Fibroblast of peridontal ligament (primary cell): ENCODE measurements at regions not wholly inside any gene's neighbourhood (a gene's known extent, or its start where the extent isn't known, plus 50 kb on each side); places are given as distances from the start of the nearest gene placed in this dataset.
"Not testable (repeated sequence)": the region's sequence is repeated elsewhere in the genome, so short reads cannot be mapped to it uniquely, and the experiment has no call there.

ENCODE experiments used
- DNase-seq: peaks from one replicate; pipeline ENCODE4 v3.0.0-alpha.2; 2010; ENCODE audit errors: extremely low read depth

- no peak for DNase-seq
Measured at GRCh38 chr10:86579883-86580520, 58.4 kb upstream of the WAPL start.

DNA sequence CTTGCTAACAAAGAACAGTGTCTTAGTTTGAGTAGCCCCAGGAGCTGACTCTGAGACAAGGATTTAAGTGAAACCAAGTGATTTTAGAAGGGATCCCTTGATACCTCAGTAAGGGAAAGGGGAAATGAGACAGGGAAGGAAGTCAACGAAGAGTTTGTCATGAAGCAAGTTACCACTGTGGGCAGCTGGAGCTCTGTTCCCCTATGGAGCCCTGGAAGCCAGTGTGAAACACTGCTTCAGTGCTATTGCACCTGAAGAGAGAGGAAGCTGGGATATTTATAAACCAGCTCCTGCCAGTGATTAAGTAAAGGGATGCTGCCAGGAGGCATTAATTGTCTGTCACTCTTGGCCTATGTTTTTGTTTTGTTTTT lies 58.9 kb upstream of the WAPL start:
- DNase-seq, result no peak

- DNase-seq, result no peak
Measured at GRCh38 chr10:86583983-86584382, 62.4 kb upstream of the WAPL start.

DNA sequence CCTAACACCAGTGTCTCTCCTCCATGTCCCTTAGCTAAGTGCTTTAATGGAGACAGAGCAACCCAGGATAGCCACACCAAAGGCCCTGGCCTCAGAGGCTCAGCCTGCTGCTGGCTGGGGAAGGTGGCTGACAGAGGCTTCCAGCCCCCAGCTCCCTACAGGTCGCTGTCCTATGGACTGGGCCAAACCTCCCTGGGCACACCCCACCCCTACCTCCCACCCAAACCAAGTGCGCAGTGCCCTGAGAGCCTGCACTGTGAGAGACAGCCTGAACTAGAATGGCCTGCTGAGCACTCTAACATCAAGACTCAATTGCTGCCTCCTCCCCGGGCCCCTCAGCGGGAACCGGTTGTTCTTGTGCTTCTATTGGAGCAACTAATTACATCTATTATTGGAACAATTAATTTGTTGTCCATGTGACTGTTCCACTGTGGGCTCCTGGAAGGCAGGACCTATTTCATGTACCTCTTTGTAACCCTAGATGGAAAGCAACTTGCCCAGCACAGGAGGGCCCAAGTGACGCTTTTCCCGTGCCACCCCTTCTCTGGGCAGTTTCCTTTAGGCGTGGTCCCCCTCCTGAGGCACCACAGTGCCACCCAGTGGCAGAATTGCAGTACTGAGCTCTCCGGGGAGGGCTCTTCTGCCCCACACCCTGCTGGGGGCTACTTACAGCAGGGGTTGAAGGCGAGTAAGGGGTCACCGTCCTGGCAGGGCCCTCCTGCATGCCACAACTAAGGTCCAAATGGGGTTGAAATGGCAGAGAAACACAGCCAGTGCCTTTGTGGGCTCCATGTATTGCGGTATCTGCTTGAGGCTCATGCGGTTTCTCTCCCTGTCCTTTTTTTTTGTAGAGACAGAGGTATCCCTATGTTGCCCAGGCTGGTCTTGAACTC lies 63.7 kb upstream of the WAPL start:
- peak; percentile 63 for DNase-seq

GRCh38 chr10:86586516-86586915 lies 64.9 kb upstream of the WAPL start:
- no peak for DNase-seq

DNA sequence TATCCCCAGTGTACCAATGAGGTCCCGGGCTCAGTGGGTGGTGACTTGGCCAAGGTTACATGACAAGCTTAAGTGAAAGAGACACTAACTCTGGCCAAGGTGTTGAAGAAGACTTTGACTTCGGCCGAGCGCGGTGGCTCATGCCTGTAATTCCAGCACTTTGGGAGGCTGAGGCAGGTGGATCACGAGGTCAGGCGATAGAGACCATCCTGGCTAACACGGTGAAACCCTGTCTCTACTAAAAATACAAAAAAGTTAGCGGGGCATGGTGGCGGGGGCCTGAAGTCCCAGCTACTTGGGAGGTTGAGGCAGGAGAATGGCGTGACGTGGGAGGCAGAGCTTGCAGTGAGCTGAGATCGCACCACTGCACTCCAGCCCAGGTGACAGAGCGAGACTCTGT lies 65.6 kb upstream of the OPN4 start:
- DNase-seq, result not testable (repeated sequence)

DNA sequence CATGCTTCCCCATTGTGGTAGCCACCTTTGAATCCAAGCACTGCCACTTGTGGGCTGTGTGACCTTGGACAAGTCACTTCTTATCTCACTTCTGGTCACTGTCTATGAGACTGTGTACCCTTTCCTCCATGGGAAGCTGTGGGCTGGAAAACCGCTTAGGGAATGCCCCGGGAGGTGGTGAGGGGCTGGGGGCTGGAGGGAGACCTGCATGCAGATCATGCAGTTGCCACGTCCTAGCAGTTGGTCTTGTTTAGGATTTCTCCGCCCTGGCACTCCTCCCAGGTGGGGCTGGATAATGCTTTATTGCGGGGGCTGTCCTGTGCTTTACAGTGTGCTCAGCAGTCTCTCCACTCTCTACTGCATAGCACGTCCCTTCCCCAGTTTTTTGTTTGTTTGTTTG lies 62.9 kb upstream of the OPN4 start:
- DNase-seq, result no peak

- no peak for DNase-seq
Measured at GRCh38 chr10:86592413-86592812, 61.9 kb upstream of the OPN4 start.

- peak; percentile 61 for DNase-seq
Measured at GRCh38 chr10:86594535-86594934, 59.8 kb upstream of the OPN4 start.

DNA sequence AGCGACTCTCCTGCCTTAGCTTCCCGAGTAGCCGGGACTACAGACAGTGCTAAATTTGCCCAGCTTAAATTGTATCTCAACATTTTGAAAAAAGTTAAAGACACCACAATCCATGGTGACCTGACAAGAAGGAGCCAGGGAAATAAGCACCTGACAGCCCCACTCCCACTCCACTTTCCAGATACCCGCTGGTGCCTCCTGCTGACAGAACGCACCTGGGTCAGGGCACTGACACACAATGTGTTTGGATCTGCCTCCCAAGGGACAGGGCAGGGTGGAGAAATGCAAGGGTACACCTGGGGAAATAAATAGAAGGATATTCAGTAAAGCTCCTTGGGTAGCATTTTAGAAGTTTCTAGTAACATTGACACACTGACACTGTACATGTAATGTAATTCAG lies 58.9 kb upstream of the OPN4 start:
- no peak for DNase-seq

- peak; percentile 31 for DNase-seq
Measured at GRCh38 chr10:86596266-86596665, 58.1 kb upstream of the OPN4 start.

DNA sequence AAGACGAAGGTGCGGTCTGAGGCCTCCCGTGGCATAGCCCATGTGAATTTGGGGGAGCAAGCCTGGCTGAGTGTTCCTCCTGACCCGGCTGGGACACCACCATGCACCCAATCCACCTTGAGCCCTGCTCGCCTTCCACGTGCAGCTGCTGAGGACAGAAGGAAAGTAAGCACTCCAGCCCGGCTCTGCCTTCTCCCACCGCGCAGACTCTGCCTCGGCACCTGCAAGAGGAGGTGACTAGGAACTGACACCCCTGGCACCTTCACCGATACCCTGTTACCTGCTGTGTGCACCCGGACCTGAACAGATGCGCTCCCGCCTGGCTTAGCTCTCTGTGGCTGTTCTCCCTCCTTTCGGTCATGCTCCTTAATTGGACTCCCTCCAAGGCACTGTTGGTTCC lies 57.0 kb upstream of the OPN4 start:
- no peak for DNase-seq

DNA sequence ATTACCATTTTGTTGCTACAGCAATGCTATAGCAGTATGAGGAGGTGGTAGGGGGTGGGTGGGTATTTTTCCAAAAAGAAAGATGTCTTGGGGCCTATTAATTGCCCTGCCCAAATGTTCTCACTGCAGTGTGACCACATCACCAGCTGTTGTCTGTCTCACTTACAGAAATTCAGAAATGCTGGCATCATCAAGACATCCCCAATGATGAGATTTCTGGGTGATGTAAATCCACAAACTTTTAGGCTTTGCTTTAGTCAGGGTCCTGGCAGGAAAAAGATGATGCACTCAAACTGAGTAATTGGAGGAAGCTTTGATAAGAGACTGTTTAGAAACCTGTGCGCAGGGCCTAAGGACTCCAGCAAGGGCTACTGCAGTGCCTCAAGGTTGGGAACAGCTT lies 56.2 kb upstream of the OPN4 start:
- no peak for DNase-seq

DNA sequence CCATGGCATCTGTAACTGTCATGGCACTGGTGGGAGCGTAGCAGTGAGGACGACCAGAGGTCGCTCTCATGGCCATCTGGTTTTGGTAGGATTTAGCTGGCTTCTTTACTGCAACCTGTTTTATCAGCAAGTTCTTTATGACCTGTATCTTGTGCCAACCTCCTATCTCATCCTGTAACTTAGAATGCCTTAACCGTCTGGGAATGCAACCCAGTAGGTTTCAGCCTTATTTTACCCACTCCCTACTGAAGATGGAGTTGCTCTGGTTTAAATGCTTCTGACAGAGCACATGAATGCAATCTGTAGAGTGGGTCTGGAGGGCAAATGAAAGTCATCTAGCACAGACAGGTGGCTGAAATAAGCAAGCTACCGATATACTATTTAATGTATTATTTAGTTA lies 55.3 kb upstream of the OPN4 start:
- no peak for DNase-seq

GRCh38 chr10:86599729-86600128 lies 54.6 kb upstream of the OPN4 start:
- no peak for DNase-seq

DNA sequence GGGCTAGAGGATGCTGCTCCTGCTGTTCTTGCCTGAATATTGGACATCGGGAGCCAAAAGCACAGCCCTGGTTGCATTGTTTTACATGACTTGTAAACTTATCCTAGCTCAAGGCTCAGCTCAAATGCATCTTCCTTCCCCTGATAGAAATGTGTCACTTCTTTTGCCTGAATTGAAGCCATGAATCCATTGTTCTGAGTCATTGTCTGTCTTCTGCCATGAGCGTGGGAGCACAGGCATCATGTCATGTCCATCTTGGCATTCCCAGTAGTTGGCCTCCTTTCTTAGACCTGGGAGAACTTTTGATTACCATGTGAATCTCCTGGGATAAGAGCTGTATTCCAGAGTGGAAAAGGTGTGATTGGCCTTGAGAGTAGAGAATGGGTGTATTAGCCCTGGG lies 54.1 kb upstream of the OPN4 start:
- DNase-seq, result no peak

DNA sequence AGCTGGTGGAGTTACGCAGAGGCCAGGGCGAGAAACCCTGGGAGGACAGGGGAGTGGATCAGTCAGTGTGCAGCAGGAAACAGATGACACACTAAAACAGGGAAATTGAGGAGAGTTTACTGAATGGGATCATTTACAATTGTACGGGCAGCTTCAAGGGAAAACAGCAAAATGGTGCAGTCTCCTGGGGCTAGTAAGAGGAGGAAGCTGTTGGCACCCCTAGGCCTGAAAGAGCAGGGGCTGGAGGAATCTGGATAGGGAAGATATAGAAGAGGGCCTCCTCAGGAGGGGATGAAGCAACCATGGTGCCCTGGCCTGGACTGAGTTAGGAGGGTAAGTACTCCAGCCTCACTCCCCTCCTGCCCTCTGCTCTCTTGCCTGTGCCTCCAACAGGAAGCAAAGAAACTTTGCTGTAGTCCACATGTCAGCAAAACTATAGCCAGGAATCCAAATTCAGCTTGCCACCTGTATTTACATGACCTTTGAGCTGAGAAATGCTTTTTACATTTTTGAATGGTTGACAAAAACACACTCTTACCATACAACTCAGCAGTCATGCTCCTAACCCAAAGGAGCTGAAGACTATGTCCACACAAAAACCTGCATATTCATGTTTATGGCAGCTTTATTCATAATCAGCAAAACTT lies 52.3 kb upstream of the OPN4 start:
- DNase-seq, result no peak

- no peak for DNase-seq
Measured at GRCh38 chr10:86603256-86603655, 51.1 kb upstream of the OPN4 start.
